Stimulated activated naive B cell treated with anti-CD40 and anti-IgM and Interleukin-4, amounts not matched to agents 10 μg/mL and 1 μg/mL and 100 μg/mL, for 72 hours (primary cell): ENCODE measurements at regions not wholly inside any gene's neighbourhood (a gene's known extent, or its start where the extent isn't known, plus 50 kb on each side); places are given as distances from the start of the nearest gene placed in this dataset.

Experiments
- ATAC-seq, 2 donors: fragments of 150-1000 bp; cut with Tn5 transposase; replicated peaks; 2 replicates each; pipeline ENCODE4 v1.10.0; 2021; ENCODE audit warnings: moderate library complexity in 1 of 2
- DNase-seq: peaks from one replicate; pipeline ENCODE4 v3.0.0; 2021
- H3K27ac Mint-ChIP-seq: one replicate; pipeline ENCODE4 v1.8.0; 2022; ENCODE audit warnings: mild to moderate bottlenecking, mixed read lengths
- H3K27me3 Mint-ChIP-seq, 2 donors: one replicate each; pipeline ENCODE4 v1.8.0; 2022; ENCODE audit warnings: mixed read lengths in 2 of 2
- H3K36me3 Mint-ChIP-seq, 2 donors: one replicate each; pipeline ENCODE4 v1.8.0; 2022; ENCODE audit warnings: mixed read lengths in 2 of 2, mild to moderate bottlenecking in 1 of 2
- H3K4me1 Mint-ChIP-seq, 2 donors: one replicate each; pipeline ENCODE4 v1.8.0; 2022; ENCODE audit warnings: mixed read lengths in 2 of 2, mild to moderate bottlenecking in 1 of 2
- H3K4me3 Mint-ChIP-seq, 2 donors: one replicate each; pipeline ENCODE4 v1.8.0; 2022; ENCODE audit warnings: mild to moderate bottlenecking in 2 of 2, mixed read lengths in 2 of 2, moderate library complexity in 1 of 2
- H3K9me3 Mint-ChIP-seq, 2 donors: one replicate each; pipeline ENCODE4 v1.8.0; 2022; ENCODE audit warnings: mixed read lengths in 2 of 2, mild to moderate bottlenecking in 1 of 2

DNA sequence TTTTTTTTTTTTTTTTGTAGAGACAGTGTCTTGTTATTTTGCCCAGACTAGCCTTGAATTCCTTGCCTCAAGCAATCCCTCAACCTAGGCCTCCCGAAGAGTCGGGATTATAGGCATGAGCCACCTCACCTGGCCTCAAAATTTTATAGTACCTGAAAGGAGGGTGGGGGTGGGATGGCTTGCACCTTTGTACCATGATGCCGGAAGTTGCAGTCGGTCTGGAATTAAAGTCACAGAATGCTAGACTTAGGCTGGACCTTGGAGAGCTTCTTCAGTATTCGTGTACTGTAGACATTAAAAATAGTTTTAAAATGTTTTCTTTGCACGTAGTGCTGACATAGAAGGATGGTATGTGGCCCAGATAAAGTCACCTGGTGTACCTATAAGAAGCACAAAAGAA, 280.9 kb downstream of the STIM2 start:
- DNase-seq (no peak), ATAC-seq (no peak)
- Mint-ChIP-seq H3K27ac (no peak overlapping the region), H3K36me3 (no peaks in the 10 kb centered on the region), H3K9me3 (peaks cover 0 to 3% of the 10 kb centered on the region in 2 donors), H3K27me3 (peaks cover 6 to 7% of the 10 kb centered on the region in 2 donors), H3K4me1 (no peaks in the 10 kb centered on the region), H3K4me3 (no peak overlapping the region)

DNA sequence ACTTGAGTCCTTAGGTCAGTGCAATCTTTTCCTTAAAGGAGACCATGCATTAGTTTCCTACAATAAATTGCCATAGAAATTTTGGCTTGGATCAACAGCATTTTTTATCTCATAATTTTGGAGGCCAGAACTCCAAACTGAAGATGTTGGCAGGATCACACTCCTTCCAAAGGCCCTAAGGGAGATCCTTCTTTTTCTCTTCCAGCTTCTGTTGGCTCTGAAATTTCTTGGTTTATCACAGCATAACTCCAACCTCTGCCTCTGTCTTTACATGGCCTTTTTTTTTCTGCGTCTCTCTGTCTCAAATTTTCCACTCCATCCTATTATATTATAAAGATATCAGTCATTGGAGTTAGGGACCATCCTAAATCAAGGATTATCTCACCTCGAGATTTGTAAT, 282.2 kb downstream of the STIM2 start:
- Mint-ChIP-seq H3K4me3 (no peak overlapping the region), H3K27ac (no peak overlapping the region), H3K27me3 (peaks cover 6 to 7% of the 10 kb centered on the region in 2 donors), H3K36me3 (no peaks in the 10 kb centered on the region), H3K4me1 (no peaks in the 10 kb centered on the region), H3K9me3 (peaks cover 6 to 7% of the 10 kb centered on the region in 2 donors)
- DNase-seq (no peak), ATAC-seq (no peak)

DNA sequence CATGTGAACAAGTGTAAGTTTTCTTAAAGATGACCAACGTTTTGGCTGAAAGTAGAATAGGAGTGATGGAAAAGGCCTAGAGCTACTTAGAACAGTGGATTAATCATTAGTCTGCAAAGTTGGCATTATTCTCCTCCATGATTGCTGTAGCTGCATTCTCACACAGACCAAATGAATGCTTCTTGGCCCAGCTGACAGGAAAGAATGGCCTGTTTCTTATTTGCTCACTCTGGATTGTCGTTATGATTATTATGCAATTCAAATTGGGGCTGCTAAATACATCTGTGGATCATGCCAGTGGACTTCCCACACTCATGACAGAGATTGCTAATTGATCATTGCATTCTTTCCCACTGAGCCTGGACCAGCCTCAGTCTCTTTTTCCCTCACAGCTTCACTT, 285.0 kb downstream of the STIM2 start:
- DNase-seq (no peak), ATAC-seq (no peak)
- no peak overlapping the region for H3K27ac Mint-ChIP-seq
- peaks cover 3 to 7% of the 10 kb centered on the region in 2 donors for H3K9me3 Mint-ChIP-seq
- no peaks in the 10 kb centered on the region for H3K4me1 Mint-ChIP-seq
- H3K27me3 Mint-ChIP-seq = peaks cover 6 to 7% of the 10 kb centered on the region in 2 donors
- no peak overlapping the region for H3K4me3 Mint-ChIP-seq
- H3K36me3 Mint-ChIP-seq = no peaks in the 10 kb centered on the region

DNA sequence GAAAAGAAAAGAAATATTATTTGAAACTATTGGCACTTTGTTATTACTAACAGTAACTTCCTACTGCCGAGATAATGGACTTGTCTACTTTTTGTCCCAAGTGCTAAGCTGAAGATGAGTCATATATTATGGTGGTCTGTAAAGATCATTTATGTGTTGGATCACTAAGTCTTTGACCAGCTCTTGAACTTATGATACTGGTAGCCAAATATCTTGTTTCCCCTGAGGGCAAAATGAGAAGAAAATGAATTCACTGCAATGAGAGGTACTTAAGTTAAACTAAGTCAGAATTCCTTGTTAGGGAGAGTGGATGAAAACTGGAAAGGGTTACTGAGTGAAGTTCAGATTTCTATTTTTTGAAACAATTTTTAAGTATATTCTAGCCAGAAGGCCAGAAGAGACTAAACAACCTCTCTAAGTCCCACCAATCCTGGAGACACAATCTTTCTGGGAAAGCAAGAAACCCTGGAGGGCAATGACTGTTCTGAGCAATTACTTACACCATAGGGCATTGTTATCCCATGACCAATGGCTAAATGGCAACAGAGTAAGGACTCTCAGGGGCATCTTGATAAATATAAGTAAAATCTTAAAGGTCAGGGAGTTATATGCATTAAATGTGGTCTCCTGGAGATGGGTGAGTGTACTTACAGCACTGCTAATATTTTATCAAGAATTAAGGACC, 287.7 kb downstream of the STIM2 start:
- Mint-ChIP-seq H3K4me1 (no peaks in the 10 kb centered on the region), H3K36me3 (no peaks in the 10 kb centered on the region), H3K27ac (no peak overlapping the region), H3K9me3 (peaks cover 3 to 7% of the 10 kb centered on the region in 2 donors), H3K4me3 (no peak overlapping the region), H3K27me3 (peaks cover 7 to 13% of the 10 kb centered on the region in 2 donors)
- no peak for ATAC-seq
- DNase-seq = no peak

DNA sequence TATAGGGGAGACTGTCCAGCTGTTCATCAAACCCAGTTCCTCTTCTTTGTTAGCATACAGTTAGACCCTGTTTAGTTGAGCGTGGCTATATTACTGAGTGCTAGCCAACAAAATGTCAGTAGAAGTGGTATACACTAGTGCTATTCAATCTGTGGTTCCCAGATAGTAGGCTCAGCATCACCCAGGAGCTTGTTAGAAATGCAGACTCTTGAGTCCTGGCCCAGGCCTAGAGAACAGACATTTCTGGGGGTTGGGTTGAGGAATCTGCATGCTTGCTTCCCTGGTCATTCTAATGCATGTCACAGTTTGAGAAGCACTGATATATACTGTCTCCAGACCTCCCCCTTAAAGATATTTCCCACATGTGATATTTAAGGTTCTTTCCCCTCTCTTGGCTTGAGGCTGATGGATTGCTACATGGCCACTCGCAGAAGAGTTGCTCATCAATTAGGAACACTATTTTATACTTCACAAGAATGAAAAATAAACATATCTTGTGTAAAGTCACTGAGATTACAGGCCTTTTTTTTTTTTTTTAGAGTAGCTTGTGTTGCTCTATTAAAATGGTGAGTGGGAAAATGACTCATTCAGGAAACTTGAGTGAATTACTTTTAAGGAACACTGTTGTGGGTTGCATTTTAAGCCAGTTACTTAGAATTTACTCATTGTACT, 289.0 kb downstream of the STIM2 start:
- Mint-ChIP-seq H3K36me3 (no peaks in the 10 kb centered on the region), H3K27me3 (peaks cover 6 to 12% of the 10 kb centered on the region in 2 donors), H3K4me1 (no peaks in the 10 kb centered on the region), H3K4me3 (no peak overlapping the region), H3K9me3 (peaks cover 3 to 7% of the 10 kb centered on the region in 2 donors), H3K27ac (no peak overlapping the region)
- no peak for ATAC-seq
- DNase-seq = no peak

DNA sequence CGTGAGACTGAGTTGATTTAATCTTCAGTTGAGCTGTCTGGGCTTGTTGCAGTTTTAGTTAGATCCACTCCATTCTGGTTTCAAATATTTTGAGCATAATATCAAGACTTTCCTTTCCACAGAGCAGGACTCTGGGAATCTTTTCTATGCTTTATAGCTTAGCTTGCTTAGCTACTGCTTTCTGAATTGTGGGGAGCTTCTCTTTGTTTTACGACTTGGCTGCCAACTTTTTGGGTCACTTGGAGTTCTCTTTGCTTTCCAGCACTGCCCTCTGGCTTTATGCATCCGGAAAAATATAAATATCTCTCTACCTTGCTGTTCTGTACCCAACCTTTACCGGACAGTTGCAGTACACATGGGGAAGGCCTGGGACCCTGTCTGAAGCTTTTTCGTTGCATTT, 292.1 kb downstream of the STIM2 start:
- no peak for ATAC-seq
- Mint-ChIP-seq H3K27me3 (peaks cover 5 to 12% of the 10 kb centered on the region in 2 donors), H3K9me3 (no peaks in the 10 kb centered on the region), H3K4me1 (no peaks in the 10 kb centered on the region), H3K36me3 (no peaks in the 10 kb centered on the region), H3K27ac (no peak overlapping the region), H3K4me3 (no peak overlapping the region)
- DNase-seq = no peak

DNA sequence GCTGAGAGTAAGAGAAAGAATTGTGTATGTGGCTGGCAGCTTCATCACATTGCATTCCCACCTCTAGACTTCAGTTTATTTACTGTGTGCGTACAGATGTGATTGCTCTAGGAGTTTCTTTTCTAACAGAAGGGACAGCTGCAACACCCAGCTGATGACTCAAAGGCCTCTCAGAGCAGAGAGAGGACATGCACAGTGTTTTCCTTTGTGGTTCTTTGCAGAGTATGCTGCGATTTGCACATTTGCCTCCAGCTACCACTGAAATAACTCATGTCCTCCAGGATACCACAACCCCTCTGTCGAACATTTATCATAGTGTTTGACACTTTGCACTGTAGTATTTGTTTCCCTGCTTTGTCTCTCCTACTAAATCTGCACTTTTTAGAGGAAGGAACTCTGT, 294.1 kb downstream of the STIM2 start:
- H3K4me1 Mint-ChIP-seq = no peaks in the 10 kb centered on the region
- peaks cover 5 to 12% of the 10 kb centered on the region in 2 donors for H3K27me3 Mint-ChIP-seq
- H3K36me3 Mint-ChIP-seq = no peaks in the 10 kb centered on the region
- no peaks in the 10 kb centered on the region for H3K9me3 Mint-ChIP-seq
- no peak overlapping the region for H3K27ac Mint-ChIP-seq
- H3K4me3 Mint-ChIP-seq = no peak overlapping the region
- no peak for ATAC-seq
- DNase-seq = no peak

DNA sequence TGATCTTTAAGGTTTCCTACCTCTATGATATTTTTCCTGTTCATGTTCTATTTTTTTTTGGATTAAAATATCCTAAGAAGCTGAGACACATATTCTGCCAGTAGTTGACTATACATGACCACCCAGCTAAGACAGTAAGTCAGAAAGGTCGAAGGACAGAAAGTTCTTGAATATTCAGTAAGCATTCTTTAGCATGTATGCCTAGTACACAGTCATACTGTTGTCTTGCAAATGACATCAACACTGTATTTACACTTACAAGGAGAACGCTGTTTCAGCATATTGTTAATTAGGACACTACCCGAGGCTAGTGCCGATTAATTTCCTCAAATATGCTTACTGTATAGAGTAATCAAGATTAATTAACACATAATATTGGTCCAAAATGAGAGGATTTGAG, 300.6 kb downstream of the STIM2 start:
- H3K36me3 Mint-ChIP-seq = no peaks in the 10 kb centered on the region
- ATAC-seq (no peak), DNase-seq (no peak)
- no peaks in the 10 kb centered on the region for H3K4me1 Mint-ChIP-seq
- no peak overlapping the region for H3K4me3 Mint-ChIP-seq
- no peak overlapping the region for H3K27ac Mint-ChIP-seq
- peaks cover 0 to 3% of the 10 kb centered on the region in 2 donors for H3K9me3 Mint-ChIP-seq
- peaks cover 6% of the 10 kb centered on the region in 2 donors for H3K27me3 Mint-ChIP-seq

DNA sequence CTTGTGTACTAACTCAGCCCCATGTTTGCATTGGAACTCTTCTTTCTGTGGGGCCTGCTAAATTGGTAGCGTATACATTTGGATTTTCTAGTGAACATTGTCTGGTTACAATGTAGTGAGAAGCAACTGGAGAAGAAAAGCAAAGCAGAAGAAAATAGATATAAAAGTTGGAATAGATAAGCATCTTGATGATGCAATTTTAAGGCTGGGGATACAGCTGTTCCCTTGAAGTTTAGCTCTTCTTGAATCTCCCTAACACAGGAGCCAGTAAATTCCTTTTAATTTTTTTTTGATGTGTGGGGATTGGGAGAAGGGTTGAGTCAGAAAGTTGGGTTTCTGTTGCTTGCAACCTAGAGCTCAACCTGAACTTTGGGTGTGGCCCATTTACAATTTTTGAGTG, 308.1 kb downstream of the STIM2 start:
- peaks cover 4 to 5% of the 10 kb centered on the region in 2 donors for H3K9me3 Mint-ChIP-seq
- no peak overlapping the region for H3K4me3 Mint-ChIP-seq
- DNase-seq = no peak
- no peaks in the 10 kb centered on the region for H3K4me1 Mint-ChIP-seq
- H3K27ac Mint-ChIP-seq = no peak overlapping the region
- peaks cover 0 to 6% of the 10 kb centered on the region in 2 donors for H3K27me3 Mint-ChIP-seq
- no peak for ATAC-seq
- no peaks in the 10 kb centered on the region for H3K36me3 Mint-ChIP-seq

DNA sequence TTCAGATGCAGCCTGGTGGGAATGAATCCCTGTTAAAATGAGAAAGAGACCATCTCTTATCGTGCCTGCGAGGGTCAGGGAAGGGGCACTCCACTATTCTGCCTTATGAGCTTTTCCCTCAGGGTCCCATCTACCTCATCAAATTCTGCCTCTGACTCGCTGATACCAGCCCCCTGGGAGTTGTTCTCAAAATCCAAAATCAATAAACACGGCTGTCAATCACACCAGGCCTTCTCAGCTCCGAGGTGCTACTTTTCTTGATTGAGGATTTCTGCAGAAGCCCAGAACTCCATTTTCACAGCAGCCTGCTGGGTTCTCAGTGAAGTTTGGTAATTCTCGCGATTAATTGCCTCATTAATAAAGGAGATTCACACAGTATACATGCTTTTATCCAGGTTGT, 312.6 kb downstream of the STIM2 start:
- no peaks in the 10 kb centered on the region for H3K36me3 Mint-ChIP-seq
- ATAC-seq = no peak

DNA sequence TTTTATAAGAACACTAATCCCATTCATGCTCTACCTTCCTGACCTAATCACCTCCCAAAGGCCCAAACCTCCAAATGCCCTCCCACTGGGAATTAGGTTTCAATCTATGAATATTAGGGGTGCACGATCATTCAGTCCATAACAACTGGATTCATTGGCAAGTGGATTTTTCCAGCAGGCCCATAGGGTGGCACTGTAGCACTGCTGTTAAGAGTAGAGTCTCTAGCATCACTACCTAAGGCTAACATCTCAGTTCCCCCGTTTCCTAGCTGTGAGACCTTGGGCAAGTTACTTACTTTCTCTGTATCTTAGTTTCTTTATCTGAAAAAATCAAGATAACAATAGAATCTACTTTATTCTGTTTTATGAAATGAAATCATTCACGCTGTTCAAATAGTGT, 315.8 kb downstream of the STIM2 start:
- Mint-ChIP-seq H3K4me1 (no peaks in the 10 kb centered on the region), H3K9me3 (peaks cover 4 to 11% of the 10 kb centered on the region in 2 donors), H3K27ac (no peak overlapping the region), H3K36me3 (no peaks in the 10 kb centered on the region), H3K27me3 (peaks cover 0 to 11% of the 10 kb centered on the region in 2 donors), H3K4me3 (no peak overlapping the region)
- ATAC-seq (peak; percentile 44 to 45), DNase-seq (no peak)

More for the DNA sequence above, 312.6 kb downstream of the STIM2 start:
- no peak for DNase-seq
- Mint-ChIP-seq H3K4me1 (no peaks in the 10 kb centered on the region), H3K4me3 (no peak overlapping the region), H3K27me3 (peaks cover 0 to 11% of the 10 kb centered on the region in 2 donors), H3K9me3 (peaks cover 4 to 11% of the 10 kb centered on the region in 2 donors), H3K27ac (no peak overlapping the region)

DNA sequence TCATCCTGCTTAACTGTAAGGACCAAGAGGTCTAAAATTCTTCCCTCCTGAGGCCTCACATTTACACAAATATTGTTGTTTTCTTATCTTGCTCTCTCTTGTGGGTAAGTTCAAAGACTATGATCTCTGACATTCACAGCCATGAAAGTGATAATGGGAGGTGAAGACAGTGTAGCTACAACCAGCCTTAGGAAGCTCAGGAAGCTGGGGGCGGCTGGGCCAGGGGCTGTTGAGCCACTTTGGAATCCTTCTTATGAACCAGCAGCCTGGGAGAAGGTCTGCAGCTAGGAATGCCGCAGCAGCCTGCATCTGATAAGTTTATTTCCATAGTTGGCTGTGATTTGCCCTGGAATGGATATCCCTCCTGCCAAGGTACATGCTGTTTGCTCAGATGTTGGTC, 316.2 kb downstream of the STIM2 start:
- peaks cover 0 to 11% of the 10 kb centered on the region in 2 donors for H3K27me3 Mint-ChIP-seq
- no peak overlapping the region for H3K27ac Mint-ChIP-seq
- DNase-seq (no peak), ATAC-seq (no peak)
- H3K4me3 Mint-ChIP-seq = no peak overlapping the region
- no peaks in the 10 kb centered on the region for H3K4me1 Mint-ChIP-seq
- no peaks in the 10 kb centered on the region for H3K36me3 Mint-ChIP-seq
- peaks cover 0 to 6% of the 10 kb centered on the region in 2 donors for H3K9me3 Mint-ChIP-seq

DNA sequence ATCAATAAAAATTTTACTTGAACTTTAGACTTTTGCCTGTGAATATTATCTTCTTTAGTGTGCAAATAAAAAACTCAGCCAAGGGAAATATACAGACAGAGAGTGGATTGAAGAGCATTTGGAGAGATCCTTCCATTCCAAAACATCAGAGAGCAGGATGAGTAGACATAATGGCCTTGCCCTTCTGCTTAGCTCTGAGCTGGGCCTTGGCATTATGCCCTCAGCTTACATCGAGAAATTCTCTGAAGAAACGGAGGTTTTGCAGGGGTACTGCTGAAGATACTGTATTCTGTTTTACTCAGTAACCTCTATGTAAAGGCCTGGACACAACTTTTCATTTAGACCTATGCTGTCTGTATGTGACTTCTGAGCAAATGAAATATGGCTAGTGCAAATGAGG, 317.4 kb downstream of the STIM2 start:
- Mint-ChIP-seq H3K27ac (no peak overlapping the region), H3K4me1 (no peaks in the 10 kb centered on the region)
- ATAC-seq = no peak

DNA sequence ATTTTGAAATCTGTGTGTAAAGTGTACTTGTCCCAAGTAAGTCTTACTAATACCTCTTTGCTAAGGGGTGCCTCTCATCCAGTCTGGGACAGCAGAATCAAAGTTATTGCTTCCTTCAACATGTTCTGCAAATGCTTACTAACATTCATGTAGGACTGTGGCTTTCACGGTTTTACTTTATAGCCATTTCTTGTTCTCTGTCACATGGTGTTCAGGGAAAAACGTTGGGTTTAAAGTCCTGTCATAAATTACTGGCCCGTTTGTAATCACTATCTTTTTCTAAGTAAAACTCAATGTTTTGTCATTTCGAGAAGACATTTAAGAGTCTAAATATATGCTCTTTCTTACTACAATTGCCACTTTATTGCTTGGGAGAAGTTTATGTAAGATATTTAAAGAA, 321.1 kb downstream of the STIM2 start:
- no peaks in the 10 kb centered on the region for H3K36me3 Mint-ChIP-seq
- ATAC-seq (no peak), DNase-seq (no peak)
- H3K9me3 Mint-ChIP-seq = no peaks in the 10 kb centered on the region
- no peak overlapping the region for H3K27ac Mint-ChIP-seq
- H3K4me1 Mint-ChIP-seq = no peaks in the 10 kb centered on the region
- no peak overlapping the region for H3K4me3 Mint-ChIP-seq
- peaks cover 0 to 3% of the 10 kb centered on the region in 2 donors for H3K27me3 Mint-ChIP-seq

More for the DNA sequence above, 317.4 kb downstream of the STIM2 start:
- DNase-seq = no peak
- Mint-ChIP-seq H3K9me3 (peaks cover 0 to 6% of the 10 kb centered on the region in 2 donors), H3K36me3 (no peaks in the 10 kb centered on the region), H3K27me3 (peaks cover 0 to 11% of the 10 kb centered on the region in 2 donors), H3K4me3 (no peak overlapping the region)

DNA sequence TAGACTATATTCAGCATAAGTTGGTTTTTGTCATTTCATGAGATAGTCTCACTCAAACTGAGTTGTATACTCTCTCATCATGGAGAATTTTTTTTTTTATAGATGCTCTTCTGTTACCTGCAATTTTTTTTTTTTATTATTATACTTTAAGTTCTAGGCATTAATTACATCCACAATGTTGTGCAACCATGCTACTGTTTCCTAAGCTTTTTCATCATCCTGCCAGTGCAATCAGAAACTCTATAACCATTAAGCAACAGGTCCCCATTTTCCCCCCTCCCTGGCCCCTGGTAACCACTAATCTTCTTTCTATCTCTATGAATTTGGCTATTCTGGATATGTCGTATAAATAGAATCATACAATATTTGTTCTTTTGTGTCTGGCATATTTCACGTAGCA, 321.6 kb downstream of the STIM2 start:
- Mint-ChIP-seq H3K27me3 (no peaks in the 10 kb centered on the region), H3K36me3 (no peaks in the 10 kb centered on the region), H3K27ac (no peak overlapping the region), H3K9me3 (no peaks in the 10 kb centered on the region), H3K4me1 (no peaks in the 10 kb centered on the region), H3K4me3 (no peak overlapping the region)
- ATAC-seq (no peak), DNase-seq (no peak)
